ENCODE measurements at regions not wholly inside any gene's neighbourhood (a gene's known extent, or its start where the extent isn't known, plus 50 kb on each side); places are given as distances from the start of the nearest gene placed in this dataset.

DNA sequence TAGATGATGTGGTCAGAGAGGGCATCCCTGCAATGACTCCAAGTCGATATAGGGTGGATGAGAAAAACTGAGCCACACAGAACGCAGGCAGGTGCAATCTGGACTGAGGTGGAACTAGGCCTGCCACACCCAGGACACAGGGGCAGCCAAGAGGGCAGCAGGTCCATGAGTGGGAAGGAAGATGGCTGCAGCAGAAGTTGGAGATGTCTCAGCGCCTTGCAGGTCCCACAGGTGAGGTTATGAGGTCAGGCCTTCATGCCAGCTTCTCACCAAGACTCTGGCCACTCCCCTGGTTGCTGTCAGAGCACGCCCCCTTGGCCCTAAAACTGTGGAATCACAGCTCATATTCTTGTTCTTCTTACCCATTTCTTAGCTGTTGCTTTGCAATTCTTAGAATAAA is 147.7 kb upstream of the VSTM2B start:
- peaks cover 0 to 6% of the 10 kb centered on the region in 2 donors for H3K27me3 ChIP-seq
- DNase-seq = peak in 1 of 2 donors; percentile 12
- intact Hi-C loops (cut with DNase I; ENCODE audit: low total_unique reads) = no loop called here
- H3K9me3 ChIP-seq = no peaks in the 10 kb centered on the region
- no peaks in the 10 kb centered on the region for H3K36me3 ChIP-seq
- no peak for TF ChIP-seq CTCF (IDR thresholded peaks at IDR 0.05)
- no peak overlapping the region for H3K27ac ChIP-seq
- H3K4me1 ChIP-seq = no peaks in the 10 kb centered on the region
- no peak overlapping the region for H3K4me3 ChIP-seq

DNA sequence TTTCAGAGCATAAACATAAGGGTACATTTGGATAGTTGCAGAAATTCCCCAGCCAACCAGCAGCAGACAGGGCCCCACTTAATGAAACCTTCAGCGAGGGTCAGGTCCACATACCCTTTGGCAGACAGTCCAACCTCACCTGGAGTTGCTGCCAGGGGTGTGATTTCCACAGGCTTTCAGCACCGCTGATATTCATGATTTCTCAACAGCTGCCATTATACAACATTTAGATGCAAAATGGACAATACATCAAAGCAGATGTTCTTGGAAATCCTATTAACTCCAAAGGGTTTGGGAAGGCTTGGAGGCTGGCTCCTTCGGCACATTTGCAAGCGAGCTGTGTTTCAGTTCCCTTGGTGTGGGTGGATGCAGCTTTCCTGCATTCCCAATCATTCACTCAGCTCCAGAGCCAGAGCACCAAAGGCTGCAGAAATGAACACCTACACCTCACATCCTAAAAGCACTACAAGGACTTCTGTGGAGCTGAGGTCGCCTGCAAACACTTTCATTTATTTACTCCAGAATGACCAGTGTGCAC is 147.2 kb upstream of the VSTM2B start:
- no peak for TF ChIP-seq CTCF (IDR thresholded peaks at IDR 0.05)
- no peaks in the 10 kb centered on the region for H3K9me3 ChIP-seq
- peaks cover 0 to 6% of the 10 kb centered on the region in 2 donors for H3K27me3 ChIP-seq
- peak in 1 of 2 donors; percentile 31 for DNase-seq
- intact Hi-C loops (cut with DNase I; ENCODE audit: low total_unique reads) = no loop called here
- no peaks in the 10 kb centered on the region for H3K36me3 ChIP-seq
- H3K4me1 ChIP-seq = no peaks in the 10 kb centered on the region
- no peak overlapping the region for H3K27ac ChIP-seq
- H3K4me3 ChIP-seq = no peak overlapping the region

DNA sequence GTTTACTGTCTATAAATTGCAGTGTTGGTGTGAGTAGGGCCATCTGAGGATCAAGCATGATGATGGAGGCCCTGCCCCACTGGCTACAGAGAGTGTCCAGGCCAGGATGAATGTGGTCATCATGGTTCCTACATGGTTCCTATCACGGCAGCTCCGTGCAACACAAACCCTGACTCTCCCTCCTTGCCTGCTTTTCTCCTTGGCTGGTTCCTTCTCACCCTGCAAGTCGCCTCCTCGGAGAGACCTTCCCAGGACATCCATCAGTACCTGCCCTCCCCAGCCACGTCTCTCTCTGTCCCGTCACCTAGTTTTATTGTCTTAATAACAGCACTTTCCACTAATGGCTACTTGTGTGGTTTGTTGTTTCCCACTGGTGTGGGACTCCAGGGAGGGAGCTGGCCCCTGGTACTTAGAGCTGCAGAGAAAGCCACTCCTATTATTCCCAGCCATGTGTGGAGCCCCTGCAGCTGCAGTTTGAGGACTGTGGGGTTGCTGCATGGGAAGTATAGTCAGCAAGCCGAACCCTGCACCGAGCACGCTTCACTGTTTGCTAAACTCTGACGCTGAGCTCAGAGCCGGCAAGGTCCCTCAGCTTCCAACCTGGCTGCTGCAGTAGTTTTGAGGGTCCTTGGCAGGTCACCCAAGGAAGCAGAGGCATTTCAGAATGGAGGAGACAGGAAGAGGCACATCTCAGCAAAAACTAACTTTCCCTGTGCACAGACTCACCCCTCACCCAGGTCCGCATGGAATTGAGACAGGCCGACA is 146.4 kb upstream of the VSTM2B start:
- Histone ChIP-seq H3K36me3 (no peaks in the 10 kb centered on the region), H3K9me3 (no peaks in the 10 kb centered on the region), H3K4me3 (no peak overlapping the region), H3K27ac (no peak overlapping the region), H3K4me1 (no peaks in the 10 kb centered on the region), H3K27me3 (peaks cover 0 to 6% of the 10 kb centered on the region in 2 donors)
- peak in 1 of 2 donors; percentile 29 for DNase-seq
- TF ChIP-seq CTCF (IDR thresholded peaks at IDR 0.05) = no peak
- intact Hi-C loops (cut with DNase I; ENCODE audit: low total_unique reads) = no loop called here

DNA sequence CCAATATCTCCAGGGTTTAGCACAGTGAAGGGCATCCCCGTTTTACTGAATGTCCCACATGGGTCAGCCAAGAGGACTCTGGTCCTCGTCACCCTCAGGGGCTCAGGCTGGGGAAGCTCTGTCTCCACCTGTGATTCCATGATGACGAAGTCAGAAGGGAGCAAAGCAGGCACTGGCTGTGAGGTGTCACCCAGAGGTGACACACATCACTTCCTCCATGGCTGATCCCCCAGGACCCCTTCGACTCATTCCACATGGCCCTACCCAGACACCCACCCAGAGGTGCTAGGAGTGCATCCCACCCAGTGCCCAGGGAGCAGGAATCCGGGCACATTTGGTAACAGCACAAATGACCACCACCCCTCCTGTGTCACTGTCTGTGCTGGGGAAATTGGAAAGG is 145.2 kb upstream of the VSTM2B start:
- Histone ChIP-seq H3K9me3 (no peaks in the 10 kb centered on the region), H3K27me3 (peaks cover 0 to 6% of the 10 kb centered on the region in 2 donors), H3K27ac (no peak overlapping the region), H3K4me1 (no peaks in the 10 kb centered on the region), H3K4me3 (no peak overlapping the region), H3K36me3 (no peaks in the 10 kb centered on the region)
- TF ChIP-seq CTCF (IDR thresholded peaks at IDR 0.05) = no peak
- intact Hi-C loops (cut with DNase I; ENCODE audit: low total_unique reads) = no loop called here
- peak in 1 of 2 donors; percentile 40 for DNase-seq

DNA sequence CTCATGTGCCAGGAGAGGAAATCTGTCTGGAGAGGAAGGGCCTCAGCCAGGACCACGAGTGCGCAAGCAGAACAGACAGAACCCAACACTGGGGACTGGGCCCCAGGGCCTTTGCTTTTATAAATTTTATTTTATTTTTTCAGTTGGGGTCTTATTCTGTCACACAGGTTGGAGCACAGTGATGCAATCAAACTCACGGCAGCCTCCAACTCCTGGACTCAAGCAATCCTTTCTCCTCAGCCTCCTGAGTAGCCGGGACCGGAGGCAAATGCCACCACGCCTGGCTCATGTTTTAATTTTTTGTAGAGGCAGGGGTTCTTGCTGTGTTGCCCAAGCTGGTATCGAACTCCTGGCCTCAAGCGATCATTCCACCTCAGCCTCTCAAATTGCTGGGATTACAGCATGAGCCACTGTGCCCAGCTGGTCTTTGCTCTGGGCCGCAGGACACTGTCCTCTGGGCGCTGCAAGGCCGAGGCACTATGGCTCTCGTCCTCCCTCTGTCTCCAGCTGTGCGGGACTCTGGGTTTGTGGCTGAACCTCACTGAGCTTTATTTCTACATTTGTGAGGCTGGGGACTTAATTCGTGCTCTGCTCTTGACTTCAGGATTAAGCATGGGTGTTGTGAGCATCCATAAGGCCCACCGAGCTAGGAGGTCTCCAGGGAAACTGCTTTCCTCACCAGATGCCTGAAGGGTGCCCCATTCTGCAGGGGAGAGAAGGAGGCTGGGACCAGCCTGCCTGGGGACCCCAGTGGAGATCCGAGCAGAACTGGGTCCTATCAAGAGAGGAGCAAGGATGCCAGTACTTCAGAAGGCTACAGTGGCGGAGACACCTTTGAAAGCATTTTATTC is 144.2 kb upstream of the VSTM2B start:
- Histone ChIP-seq H3K4me3 (no peak overlapping the region), H3K36me3 (no peaks in the 10 kb centered on the region), H3K4me1 (no peaks in the 10 kb centered on the region), H3K27me3 (peaks cover 0 to 6% of the 10 kb centered on the region in 2 donors), H3K9me3 (no peaks in the 10 kb centered on the region), H3K27ac (no peak overlapping the region)
- peak in 1 of 2 donors; percentile 45 for DNase-seq
- TF ChIP-seq CTCF (IDR thresholded peaks at IDR 0.05) = no peak
- intact Hi-C loops (cut with DNase I; ENCODE audit: low total_unique reads) = no loop called here
